ENCODE measurements at regions not wholly inside any gene's neighbourhood (a gene's known extent, or its start where the extent isn't known, plus 50 kb on each side); places are given as distances from the start of the nearest gene placed in this dataset.

DNA sequence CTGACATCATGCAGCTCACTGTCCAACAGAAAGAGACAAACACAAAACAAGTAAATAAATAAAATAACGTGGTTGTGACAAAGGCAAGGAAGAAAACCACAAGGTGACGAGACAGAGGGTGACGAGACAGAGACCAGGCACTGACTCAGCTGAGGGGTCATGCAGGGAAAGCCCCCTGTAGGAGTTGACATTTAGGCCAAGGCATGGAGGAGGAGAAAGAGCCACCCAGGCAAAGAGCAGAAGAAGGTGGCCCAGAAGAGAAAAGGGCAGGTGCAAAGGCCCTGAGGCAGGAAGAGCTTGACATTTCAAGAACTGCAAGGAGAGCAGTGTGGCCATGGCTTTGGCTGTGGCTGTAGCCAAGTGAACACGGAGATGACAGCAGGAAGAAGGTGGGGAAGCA is 65.1 kb upstream of the ID3 start:
- H3K4me2 ChIP-seq (ENCODE audit: low read depth, low read length): no peak overlapping the region
- intact Hi-C loops (cut with micrococcal nuclease): no loop called here
- WGBS, 2 experiments (ENCODE audit: extremely low coverage in 2 of 2, insufficient read length in 1 of 2): 40% methylated on average over 1 of the region's 4 CpGs; no CpG with 5 or more reads in 1 of the 2 experiments
- H3K27me3 ChIP-seq (ENCODE audit: control insufficient read depth, insufficient read depth, low read length): peaks cover 16% of the 10 kb centered on the region
- no peak overlapping the region for H4K5ac ChIP-seq (ENCODE audit: low read depth, low read length)
- no peaks in the 10 kb centered on the region; the same call in 1 of the 2 replicates for H3K9me1 ChIP-seq (ENCODE audit: insufficient read depth, low read length)
- H3K79me1 ChIP-seq (ENCODE audit: low read depth in 1 of 2, low read length in 2 of 2): no peaks in the 10 kb centered on the region
- TF ChIP-seq CEBPB (IDR thresholded peaks at IDR 0.05; ENCODE audit: low read depth, low read length) (no peak), POLR2A (IDR thresholded peaks at IDR 0.05; ENCODE audit: low read depth, low read length) (no peak), FOS (IDR thresholded peaks at IDR 0.05; ENCODE audit: low read depth, low read length) (no peak), RCOR1 (IDR thresholded peaks at IDR 0.05; ENCODE audit: insufficient replicate concordance, low read length) (no peak), MAZ (IDR thresholded peaks at IDR 0.05; ENCODE audit: borderline replicate concordance, low read depth, low read length) (no peak), CHD1 (IDR thresholded peaks at IDR 0.05; ENCODE audit: low read depth, low read length) (no peak), RFX5 (IDR thresholded peaks at IDR 0.05; ENCODE audit: low read depth, low read length) (no peak), RAD21 (IDR thresholded peaks at IDR 0.05; ENCODE audit: low read length) (no peak), SMC3 (IDR thresholded peaks at IDR 0.05; ENCODE audit: low read depth, low read length) (no peak), MXI1 (IDR thresholded peaks at IDR 0.05; ENCODE audit: borderline replicate concordance, low read depth, low read length) (no peak)
- TF ChIP-seq, protein P1, sequence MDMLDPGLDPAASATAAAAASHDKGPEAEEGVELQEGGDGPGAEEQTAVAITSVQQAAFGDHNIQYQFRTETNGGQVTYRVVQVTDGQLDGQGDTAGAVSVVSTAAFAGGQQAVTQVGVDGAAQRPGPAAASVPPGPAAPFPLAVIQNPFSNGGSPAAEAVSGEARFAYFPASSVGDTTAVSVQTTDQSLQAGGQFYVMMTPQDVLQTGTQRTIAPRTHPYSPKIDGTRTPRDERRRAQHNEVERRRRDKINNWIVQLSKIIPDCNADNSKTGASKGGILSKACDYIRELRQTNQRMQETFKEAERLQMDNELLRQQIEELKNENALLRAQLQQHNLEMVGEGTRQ (IDR thresholded peaks at IDR 0.05; ENCODE audit: low read depth, low read length): no peak
- TF ChIP-seq, protein P2, sequence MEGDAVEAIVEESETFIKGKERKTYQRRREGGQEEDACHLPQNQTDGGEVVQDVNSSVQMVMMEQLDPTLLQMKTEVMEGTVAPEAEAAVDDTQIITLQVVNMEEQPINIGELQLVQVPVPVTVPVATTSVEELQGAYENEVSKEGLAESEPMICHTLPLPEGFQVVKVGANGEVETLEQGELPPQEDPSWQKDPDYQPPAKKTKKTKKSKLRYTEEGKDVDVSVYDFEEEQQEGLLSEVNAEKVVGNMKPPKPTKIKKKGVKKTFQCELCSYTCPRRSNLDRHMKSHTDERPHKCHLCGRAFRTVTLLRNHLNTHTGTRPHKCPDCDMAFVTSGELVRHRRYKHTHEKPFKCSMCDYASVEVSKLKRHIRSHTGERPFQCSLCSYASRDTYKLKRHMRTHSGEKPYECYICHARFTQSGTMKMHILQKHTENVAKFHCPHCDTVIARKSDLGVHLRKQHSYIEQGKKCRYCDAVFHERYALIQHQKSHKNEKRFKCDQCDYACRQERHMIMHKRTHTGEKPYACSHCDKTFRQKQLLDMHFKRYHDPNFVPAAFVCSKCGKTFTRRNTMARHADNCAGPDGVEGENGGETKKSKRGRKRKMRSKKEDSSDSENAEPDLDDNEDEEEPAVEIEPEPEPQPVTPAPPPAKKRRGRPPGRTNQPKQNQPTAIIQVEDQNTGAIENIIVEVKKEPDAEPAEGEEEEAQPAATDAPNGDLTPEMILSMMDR (conservative IDR thresholded peaks at IDR 0.05; ENCODE audit: low read depth, low read length): no peak
- no peaks in the 10 kb centered on the region for H3K9me3 ChIP-seq (ENCODE audit: control insufficient read depth, insufficient read depth, low read length)
- H3K56ac ChIP-seq (ENCODE audit: extremely low read depth, insufficient read depth, low read length): no peak overlapping the region
- POLR2A ChIA-PET (ENCODE audit: unreplicated experiment): no interaction called here
- CTCF ChIA-PET: interaction anchor here (1.0 kb wide), 1 partner anchor 10 kb away, joined by 5 read pairs; no protein-coding TSS in a partner anchor
- H2BK20ac ChIP-seq (ENCODE audit: low read depth, low read length): no peak overlapping the region
- DNase-seq: no peak
- no peaks in the 10 kb centered on the region for H3K4me1 ChIP-seq (ENCODE audit: control insufficient read depth, insufficient read depth, low read length)
- no peaks in the 10 kb centered on the region; the same call in 1 of the 2 replicates for H4K20me1 ChIP-seq (ENCODE audit: insufficient read depth, low read length)
- dilution Hi-C loops (cut with HindIII; ENCODE audit: low sequenced_read_pairs, unreplicated experiment): no loop called here
- H2AK9ac ChIP-seq (replicated peaks; ENCODE audit: low read depth, low read length, poor library complexity): no peak overlapping the region
- in situ Hi-C loops (cut with MboI; ENCODE audit: low sequenced_read_pairs): no loop called here
- no TSS peak for BruUV-seq (replicated peaks)
- no peak overlapping the region for H3K4me3 ChIP-seq (ENCODE audit: insufficient read depth, low read depth, low read length)
- no peaks in the 10 kb centered on the region for H3K36me3 ChIP-seq (ENCODE audit: control insufficient read depth, insufficient read depth, low read length)
- H3K4ac ChIP-seq (ENCODE audit: low read depth, low read length): no peak overlapping the region
- no peak overlapping the region for H3K18ac ChIP-seq (ENCODE audit: low read depth, low read length)
- H2BK120ac ChIP-seq (ENCODE audit: low read depth, low read length): no peak overlapping the region
- H3K14ac ChIP-seq (replicated peaks; ENCODE audit: low read depth, low read length): no peak overlapping the region
- H4K8ac ChIP-seq (ENCODE audit: low read depth in 2 of 2, low read length in 2 of 2): no peak overlapping the region
- no peak for ATAC-seq (ENCODE audit: low read depth)
- H2BK15ac ChIP-seq (ENCODE audit: low read depth, low read length): no peak overlapping the region
- no peak overlapping the region for H2BK5ac ChIP-seq (ENCODE audit: low read depth, low read length, poor library complexity, severe bottlenecking)
- H3K23ac ChIP-seq (ENCODE audit: low read depth, low read length): no peak overlapping the region
- H3K9ac ChIP-seq (ENCODE audit: low read depth, low read length): no peak overlapping the region
- no peak overlapping the region for H2AK5ac ChIP-seq (ENCODE audit: low read depth, low read length)
- H2AFZ ChIP-seq (replicated peaks; ENCODE audit: low read length, poor library complexity): peak overlapping the region; percentile 7
- no peak overlapping the region for H3K27ac ChIP-seq (ENCODE audit: insufficient read depth, low read length)
- no peak overlapping the region for H4K91ac ChIP-seq (ENCODE audit: insufficient read depth, low read depth, low read length)
